Activated CD8-positive, alpha-beta T cell treated with anti-CD3 and anti-CD28 coated beads for 36 hours (primary cell): ENCODE measurements at regions not wholly inside any gene's neighbourhood (a gene's known extent, or its start where the extent isn't known, plus 50 kb on each side); places are given as distances from the start of the nearest gene placed in this dataset.

Source experiments
- ATAC-seq: fragments of 200-7000 bp; cut with Tn5 transposase; one replicate; pipeline ENCODE4 v1.10.0; 2021; ENCODE audit warnings: mild to moderate bottlenecking, moderate library complexity
- CTCF ChIA-PET: fragments of 350-600 bp; sonication (Branson Sonifier 250); formaldehyde crosslinking; loops from one replicate; lab custom pipeline; 2021; ENCODE audit warnings: antibody characterized with exemption; lab: Charles Lee
- POLR2A ChIA-PET: fragments of 350-600 bp; sonication (Branson Sonifier 250); formaldehyde crosslinking; loops from one replicate; lab custom pipeline; 2021; ENCODE audit warnings: antibody characterized with exemption; lab: Charles Lee
- DNase-seq: peaks from one replicate; pipeline ENCODE4 v3.0.0-alpha.2; 2020
- H3K27ac Mint-ChIP-seq: one replicate; pipeline ENCODE4 v1.8.0; 2021; ENCODE audit warnings: mild to moderate bottlenecking, mixed read lengths
- H3K27me3 Mint-ChIP-seq: one replicate; pipeline ENCODE4 v1.8.0; 2021; ENCODE audit warnings: mixed read lengths
- H3K36me3 Mint-ChIP-seq: one replicate; pipeline ENCODE4 v1.8.0; 2021; ENCODE audit warnings: low read depth, mixed read lengths
- H3K4me1 Mint-ChIP-seq: one replicate; pipeline ENCODE4 v1.8.0; 2021; ENCODE audit warnings: low read depth, mixed read lengths
- H3K4me3 Mint-ChIP-seq: one replicate; pipeline ENCODE4 v1.8.0; 2021; ENCODE audit warnings: mild to moderate bottlenecking, moderate library complexity, mixed read lengths
- H3K9me3 Mint-ChIP-seq: one replicate; pipeline ENCODE4 v1.8.0; 2021; ENCODE audit warnings: mixed read lengths
- intact Hi-C: fragments of 100-400 bp; cut with micrococcal nuclease; formaldehyde crosslinking; loops from one replicate; pipeline ENCODE4 v1.10.0; 2022
- TF ChIP-seq, protein P1 (sequence below): fragments of 200-600 bp; IDR thresholded peaks from one replicate; pipeline ENCODE4 v1.8.0; 2022; ENCODE audit warnings: antibody characterized with exemption, mild to moderate bottlenecking

- no peak overlapping the region for H3K4me3 Mint-ChIP-seq
- ChIA-PET CTCF (no interaction called here), POLR2A (no interaction called here)
- H3K4me1 Mint-ChIP-seq = no peaks in the 10 kb centered on the region
- TF ChIP-seq, protein P1, sequence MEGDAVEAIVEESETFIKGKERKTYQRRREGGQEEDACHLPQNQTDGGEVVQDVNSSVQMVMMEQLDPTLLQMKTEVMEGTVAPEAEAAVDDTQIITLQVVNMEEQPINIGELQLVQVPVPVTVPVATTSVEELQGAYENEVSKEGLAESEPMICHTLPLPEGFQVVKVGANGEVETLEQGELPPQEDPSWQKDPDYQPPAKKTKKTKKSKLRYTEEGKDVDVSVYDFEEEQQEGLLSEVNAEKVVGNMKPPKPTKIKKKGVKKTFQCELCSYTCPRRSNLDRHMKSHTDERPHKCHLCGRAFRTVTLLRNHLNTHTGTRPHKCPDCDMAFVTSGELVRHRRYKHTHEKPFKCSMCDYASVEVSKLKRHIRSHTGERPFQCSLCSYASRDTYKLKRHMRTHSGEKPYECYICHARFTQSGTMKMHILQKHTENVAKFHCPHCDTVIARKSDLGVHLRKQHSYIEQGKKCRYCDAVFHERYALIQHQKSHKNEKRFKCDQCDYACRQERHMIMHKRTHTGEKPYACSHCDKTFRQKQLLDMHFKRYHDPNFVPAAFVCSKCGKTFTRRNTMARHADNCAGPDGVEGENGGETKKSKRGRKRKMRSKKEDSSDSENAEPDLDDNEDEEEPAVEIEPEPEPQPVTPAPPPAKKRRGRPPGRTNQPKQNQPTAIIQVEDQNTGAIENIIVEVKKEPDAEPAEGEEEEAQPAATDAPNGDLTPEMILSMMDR = no peak
- H3K27me3 Mint-ChIP-seq = no peaks in the 10 kb centered on the region
- intact Hi-C loops = no loop called here
- H3K9me3 Mint-ChIP-seq = peaks cover 1% of the 10 kb centered on the region
- H3K36me3 Mint-ChIP-seq = no peaks in the 10 kb centered on the region
- DNase-seq = no peak
- H3K27ac Mint-ChIP-seq = no peak overlapping the region
- no peak for ATAC-seq
These were observed 666.8 kb downstream of the ACTL7B start for GRCh38 chr9:108188976-108189375.

GRCh38 chr9:108188482-108188881 is 667.3 kb downstream of the ACTL7B start:
- H3K9me3 Mint-ChIP-seq = peaks cover 1% of the 10 kb centered on the region
- TF ChIP-seq, protein P1 = no peak
- no peak overlapping the region for H3K27ac Mint-ChIP-seq
- ChIA-PET CTCF (no interaction called here), POLR2A (no interaction called here)
- no peak overlapping the region for H3K4me3 Mint-ChIP-seq
- no peaks in the 10 kb centered on the region for H3K36me3 Mint-ChIP-seq
- no peak for DNase-seq
- no peaks in the 10 kb centered on the region for H3K4me1 Mint-ChIP-seq
- no peaks in the 10 kb centered on the region for H3K27me3 Mint-ChIP-seq
- no peak for ATAC-seq
- intact Hi-C loops = no loop called here

DNA sequence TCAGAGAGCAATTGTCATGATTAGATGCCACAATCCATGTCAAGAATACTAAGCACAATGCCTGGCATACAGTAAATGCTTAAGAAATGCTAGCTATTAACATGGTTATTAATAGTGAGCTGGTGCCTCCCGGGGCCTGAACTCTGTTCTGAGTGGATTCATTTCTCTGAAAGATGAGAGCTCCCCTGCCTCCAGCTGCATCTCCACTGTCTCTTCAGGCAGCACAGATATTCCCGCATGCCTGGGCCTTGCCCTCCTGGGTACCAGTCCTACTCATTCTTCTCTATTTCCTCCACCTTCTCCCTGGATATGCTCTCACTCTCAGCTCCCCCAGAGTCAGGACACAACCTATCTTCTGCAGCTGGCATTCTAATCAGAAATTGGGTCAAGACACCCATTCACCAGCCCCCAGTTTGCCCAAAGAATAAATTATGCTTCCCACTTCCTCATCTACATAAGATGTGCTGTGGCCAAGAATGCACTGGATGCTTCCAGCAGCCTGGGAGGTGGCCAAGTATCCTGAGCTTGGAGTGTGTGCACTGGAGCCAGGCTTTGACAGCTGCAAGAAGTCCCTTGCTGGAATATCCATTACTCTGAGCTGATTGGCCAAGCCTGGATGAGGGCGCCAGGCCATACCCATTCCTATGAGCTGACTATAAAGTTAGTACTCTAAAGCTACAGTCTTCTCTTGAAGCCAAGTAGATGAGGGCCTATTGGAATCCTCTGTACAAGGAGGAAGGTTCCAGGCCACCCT is 669.0 kb downstream of the ACTL7B start:
- no peak for ATAC-seq
- ChIA-PET POLR2A (no interaction called here), CTCF (no interaction called here)
- peaks cover 1% of the 10 kb centered on the region for H3K9me3 Mint-ChIP-seq
- H3K36me3 Mint-ChIP-seq = no peaks in the 10 kb centered on the region
- H3K4me1 Mint-ChIP-seq = no peaks in the 10 kb centered on the region
- intact Hi-C loops = no loop called here
- H3K27ac Mint-ChIP-seq = no peak overlapping the region
- no peak overlapping the region for H3K4me3 Mint-ChIP-seq
- TF ChIP-seq, protein P1 = no peak
- no peak for DNase-seq
- H3K27me3 Mint-ChIP-seq = no peaks in the 10 kb centered on the region

DNA sequence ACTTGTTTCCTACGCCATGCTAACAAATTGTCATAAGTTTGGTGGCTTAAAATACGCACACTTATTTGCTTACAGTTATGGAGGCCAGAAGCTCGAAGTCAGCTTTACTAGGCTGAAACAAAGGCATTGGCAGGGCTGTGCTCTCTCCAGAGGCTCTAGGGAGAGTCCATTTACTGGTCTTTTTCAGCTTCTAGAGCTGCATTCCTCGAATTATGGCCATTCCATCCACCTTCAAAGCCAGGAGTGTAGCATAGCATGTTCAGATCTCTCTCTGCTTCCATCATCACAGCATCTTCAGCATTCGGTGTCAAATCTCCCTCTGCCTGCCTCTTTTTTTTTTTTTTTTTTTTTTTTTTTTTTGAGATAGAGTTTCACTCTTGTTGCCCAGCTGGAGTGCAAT is 670.2 kb downstream of the ACTL7B start:
- H3K27ac Mint-ChIP-seq = no peak overlapping the region
- TF ChIP-seq, protein P1 = no peak
- no peaks in the 10 kb centered on the region for H3K4me1 Mint-ChIP-seq
- no peaks in the 10 kb centered on the region for H3K36me3 Mint-ChIP-seq
- ChIA-PET CTCF (no interaction called here), POLR2A (no interaction called here)
- no peaks in the 10 kb centered on the region for H3K27me3 Mint-ChIP-seq
- H3K4me3 Mint-ChIP-seq = no peak overlapping the region
- no peaks in the 10 kb centered on the region for H3K9me3 Mint-ChIP-seq
- intact Hi-C loops = no loop called here
- no peak for ATAC-seq
- DNase-seq = no peak

DNA sequence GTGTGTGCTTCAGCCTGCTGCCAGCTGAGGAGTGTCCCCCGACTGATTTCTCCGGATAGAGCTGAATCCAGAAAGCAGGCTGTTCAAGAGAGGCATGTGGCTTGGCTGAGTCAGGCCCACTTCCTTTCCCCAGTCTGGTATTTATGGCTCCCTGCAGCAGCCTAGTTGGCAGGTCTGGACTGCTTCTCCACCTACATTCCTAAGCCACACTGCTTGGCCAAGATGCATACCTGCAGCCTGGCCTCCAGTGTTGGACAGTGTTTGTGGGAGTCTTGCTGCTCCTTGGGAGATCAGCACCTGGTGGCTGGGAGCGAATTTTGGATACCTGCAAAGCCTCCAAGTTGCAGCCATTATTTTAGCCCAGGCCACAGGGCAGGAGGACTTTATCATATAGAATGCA is 670.8 kb downstream of the ACTL7B start:
- H3K27me3 Mint-ChIP-seq = no peaks in the 10 kb centered on the region
- no peaks in the 10 kb centered on the region for H3K4me1 Mint-ChIP-seq
- intact Hi-C loops = no loop called here
- H3K4me3 Mint-ChIP-seq = no peak overlapping the region
- ATAC-seq (no peak), DNase-seq (no peak)
- no peak overlapping the region for H3K27ac Mint-ChIP-seq
- POLR2A ChIA-PET = no interaction called here
- CTCF ChIA-PET = no interaction called here
- TF ChIP-seq, protein P1 = no peak
- no peaks in the 10 kb centered on the region for H3K9me3 Mint-ChIP-seq
- H3K36me3 Mint-ChIP-seq = no peaks in the 10 kb centered on the region
